Trophoblast cell (in vitro differentiated cells and primary cell): ENCODE measurements at regions not wholly inside any gene's neighbourhood (a gene's known extent, or its start where the extent isn't known, plus 50 kb on each side); places are given as distances from the start of the nearest gene placed in this dataset.

Experiments
- DNase-seq, 2 donors: peaks; one replicate each; pipeline ENCODE4 v3.0.0-alpha.2; 2016
- H2AFZ ChIP-seq: 2 replicates; pipeline ENCODE4 v1.6.1; 2013; ENCODE audit warnings: low read length, moderate library complexity, mild to moderate bottlenecking; ENCODE audit not compliant: insufficient read depth, poor library complexity
- H2AK5ac ChIP-seq: 2 replicates; pipeline ENCODE4 v1.6.1; 2013; ENCODE audit warnings: mild to moderate bottlenecking, low read length
- H2BK120ac ChIP-seq: 2 replicates; pipeline ENCODE4 v1.6.1; 2013; ENCODE audit warnings: low read length, mild to moderate bottlenecking, moderate library complexity; ENCODE audit not compliant: insufficient read depth, poor library complexity
- H2BK12ac ChIP-seq: 2 replicates; pipeline ENCODE4 v1.6.1; 2013; ENCODE audit warnings: mild to moderate bottlenecking, low read length, moderate library complexity
- H2BK5ac ChIP-seq: 2 replicates; pipeline ENCODE4 v1.6.1; 2013; ENCODE audit warnings: low read length, low read depth, moderate library complexity, mild to moderate bottlenecking; ENCODE audit not compliant: poor library complexity
- H3K14ac ChIP-seq: 2 replicates; pipeline ENCODE4 v1.6.1; 2013; ENCODE audit warnings: mild to moderate bottlenecking, low read length
- H3K18ac ChIP-seq: 2 replicates; pipeline ENCODE4 v1.6.1; 2013; ENCODE audit warnings: mild to moderate bottlenecking, low read length
- H3K23ac ChIP-seq: 2 replicates; pipeline ENCODE4 v1.6.1; 2013; ENCODE audit warnings: low read length
- H3K27ac ChIP-seq: 2 replicates; pipeline ENCODE4 v1.5.1; 2013; ENCODE audit warnings: low read depth, mild to moderate bottlenecking, inconsistent platforms, low read length, moderate library complexity
- H3K27me3 ChIP-seq: 2 replicates; pipeline ENCODE4 v1.6.1; 2013; ENCODE audit warnings: inconsistent platforms, mild to moderate bottlenecking, low read length, moderate library complexity; ENCODE audit not compliant: insufficient read depth
- H3K36me3 ChIP-seq, 2 experiments: 1 replicate in 1 of 2; 2 replicates in 1 of 2; pipeline ENCODE4 v1.6.1; 2013; ENCODE audit warnings: low read length in 2 of 2, mild to moderate bottlenecking in 2 of 2, moderate library complexity in 1 of 2; ENCODE audit not compliant: insufficient read depth in 2 of 2, control insufficient read depth in 1 of 2
- H3K4ac ChIP-seq: 2 replicates; pipeline ENCODE4 v1.6.1; 2013; ENCODE audit warnings: low read depth, mild to moderate bottlenecking, low read length, moderate library complexity
- H3K4me1 ChIP-seq, 2 experiments: 1 replicate in 1 of 2; 2 replicates in 1 of 2; pipeline ENCODE4 v1.6.1; 2013; ENCODE audit warnings: low read length in 2 of 2, mild to moderate bottlenecking in 2 of 2, moderate library complexity in 1 of 2; ENCODE audit not compliant: insufficient read depth in 2 of 2, control insufficient read depth in 1 of 2
- H3K4me2 ChIP-seq: 2 replicates; pipeline ENCODE4 v1.6.1; 2013; ENCODE audit warnings: inconsistent platforms, mild to moderate bottlenecking, low read length, moderate library complexity
- H3K4me3 ChIP-seq: 2 replicates; pipeline ENCODE4 v1.5.1; 2013; ENCODE audit warnings: mild to moderate bottlenecking, low read depth, low read length, inconsistent platforms
- H3K79me1 ChIP-seq: one replicate; pipeline ENCODE4 v1.6.1; 2013; ENCODE audit warnings: low read length
- H3K79me2 ChIP-seq: 2 replicates; pipeline ENCODE4 v1.6.1; 2013; ENCODE audit warnings: low read length, mild to moderate bottlenecking; ENCODE audit not compliant: control insufficient read depth, insufficient read depth, poor library complexity
- H3K9ac ChIP-seq: 2 replicates; pipeline ENCODE4 v1.6.1; 2013; ENCODE audit warnings: mild to moderate bottlenecking, low read length
- H3K9me3 ChIP-seq: 2 replicates; pipeline ENCODE4 v1.6.1; 2013; ENCODE audit warnings: low read depth, mild to moderate bottlenecking, control low read depth, inconsistent platforms, low read length; ENCODE audit not compliant: insufficient read depth
- H4K12ac ChIP-seq: 2 replicates; pipeline ENCODE4 v1.6.1; 2013; ENCODE audit warnings: low read depth, mild to moderate bottlenecking, low read length, moderate library complexity
- H4K8ac ChIP-seq: 2 replicates; pipeline ENCODE4 v1.6.1; 2013; ENCODE audit warnings: low read depth, mild to moderate bottlenecking, low read length, moderate library complexity
- H4K91ac ChIP-seq: one replicate; pipeline ENCODE4 v1.6.1; 2013; ENCODE audit warnings: low read depth, mild to moderate bottlenecking, low read length, moderate library complexity
- WGBS: extraction: QIAGEN DNeasy Blood & Tissue Kit; methylation state at CpG from one replicate; pipeline ENCODE4 v1.1.7; 2013; ENCODE audit warnings: missing lambda C conversion rate; ENCODE audit not compliant: insufficient read length, insufficient coverage; ENCODE audit errors: extremely low coverage; 5-methylcytosine and 5-hydroxymethylcytosine counted together

DNA sequence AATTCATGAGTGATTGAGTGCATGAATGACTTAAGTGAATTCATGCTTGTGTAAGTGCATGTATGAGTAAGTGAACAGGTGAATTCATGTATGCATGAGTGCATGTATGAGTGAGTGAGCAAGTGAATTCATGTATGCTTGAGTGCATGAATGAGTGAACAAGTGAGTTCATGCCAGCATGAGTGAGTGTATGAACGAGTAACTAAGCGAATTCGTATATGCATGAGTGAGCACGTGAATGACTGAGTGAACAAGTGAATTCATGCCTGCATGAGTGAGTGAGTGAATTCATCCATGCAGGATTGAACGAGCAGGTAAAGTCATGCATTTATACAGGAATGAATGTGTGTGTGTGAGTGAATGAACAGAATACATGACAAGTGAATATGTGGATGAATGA is 278.5 kb upstream of the USP9Y start:
- H3K27me3 ChIP-seq, result no peaks in the 10 kb centered on the region
- H3K79me1 ChIP-seq, result no peaks in the 10 kb centered on the region
- no peak overlapping the region for H4K91ac ChIP-seq
- no peak overlapping the region for H2AK5ac ChIP-seq
- H4K8ac ChIP-seq, result no peak overlapping the region
- H3K4me1 ChIP-seq, result no peaks in the 10 kb centered on the region
- H3K14ac ChIP-seq, result no peak overlapping the region
- no peak overlapping the region for H2BK12ac ChIP-seq
- no peak overlapping the region for H4K12ac ChIP-seq
- H2BK120ac ChIP-seq, result no peak overlapping the region
- DNase-seq, result no peak
- no peaks in the 10 kb centered on the region for H3K79me2 ChIP-seq
- H3K9me3 ChIP-seq, result peaks cover 1% of the 10 kb centered on the region
- WGBS, result no CpG with 5 or more reads among the region's 5 CpGs
- no peak overlapping the region for H3K27ac ChIP-seq
- H3K4me2 ChIP-seq, result no peak overlapping the region
- no peak overlapping the region for H3K4ac ChIP-seq
- H2BK5ac ChIP-seq, result no peak overlapping the region
- H3K36me3 ChIP-seq, result no peaks in the 10 kb centered on the region
- H2AFZ ChIP-seq, result no peak overlapping the region
- no peak overlapping the region for H3K4me3 ChIP-seq
- H3K9ac ChIP-seq, result no peak overlapping the region
- no peak overlapping the region for H3K23ac ChIP-seq
- no peak overlapping the region for H3K18ac ChIP-seq

DNA sequence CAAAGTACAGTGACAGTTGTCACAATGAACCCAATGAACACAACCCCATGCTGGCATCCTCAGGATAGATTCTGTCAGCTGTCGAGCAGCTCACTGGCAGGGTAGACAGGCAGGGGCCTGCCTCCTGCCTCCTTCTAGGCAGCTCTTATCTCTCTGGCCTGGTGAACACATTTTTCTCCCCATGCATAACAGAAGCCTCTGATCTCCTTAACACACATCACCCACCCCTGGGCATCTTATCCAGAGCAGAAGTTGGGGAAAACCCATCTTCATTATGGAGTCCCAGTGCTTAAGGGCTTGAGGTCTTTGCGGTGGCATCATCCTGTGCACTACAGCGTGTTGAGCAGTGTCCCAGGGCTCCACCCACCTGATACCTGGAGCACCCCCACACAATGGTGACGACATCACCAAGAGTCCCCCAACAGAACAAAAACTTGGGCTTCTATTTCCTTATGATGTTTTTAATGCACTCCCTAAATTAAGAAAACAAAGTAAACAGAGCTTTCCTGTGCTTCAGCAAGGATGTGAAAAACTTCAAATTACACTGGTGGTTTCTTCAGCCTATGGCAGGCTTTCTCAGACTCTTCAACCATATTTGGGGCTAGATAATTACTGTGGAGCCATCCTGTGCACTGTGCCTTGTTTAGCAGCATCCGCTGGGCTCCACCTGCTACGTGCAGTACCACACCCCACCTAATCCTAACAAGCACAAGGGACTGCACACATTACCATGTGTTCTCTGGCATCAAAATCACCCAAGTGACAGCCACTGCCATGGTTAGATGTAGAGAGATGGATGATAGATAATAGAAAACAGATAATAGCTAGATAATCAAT is 277.4 kb upstream of the USP9Y start:
- Histone ChIP-seq H3K27me3 (no peaks in the 10 kb centered on the region), H2BK12ac (no peak overlapping the region), H3K79me1 (no peaks in the 10 kb centered on the region), H3K36me3 (no peaks in the 10 kb centered on the region), H2AFZ (no peak overlapping the region), H4K91ac (no peak overlapping the region), H3K9me3 (peaks cover 1% of the 10 kb centered on the region), H2BK5ac (no peak overlapping the region), H2AK5ac (no peak overlapping the region), H3K79me2 (no peaks in the 10 kb centered on the region), H4K8ac (no peak overlapping the region), H3K23ac (no peak overlapping the region), H3K14ac (no peak overlapping the region), H2BK120ac (no peak overlapping the region), H3K18ac (no peak overlapping the region), H3K4me2 (no peak overlapping the region), H3K9ac (no peak overlapping the region), H3K27ac (no peak overlapping the region), H4K12ac (no peak overlapping the region), H3K4me3 (no peak overlapping the region), H3K4me1 (no peaks in the 10 kb centered on the region), H3K4ac (no peak overlapping the region)
- no peak for DNase-seq
- WGBS, result no CpG with 5 or more reads among the region's 6 CpGs

DNA sequence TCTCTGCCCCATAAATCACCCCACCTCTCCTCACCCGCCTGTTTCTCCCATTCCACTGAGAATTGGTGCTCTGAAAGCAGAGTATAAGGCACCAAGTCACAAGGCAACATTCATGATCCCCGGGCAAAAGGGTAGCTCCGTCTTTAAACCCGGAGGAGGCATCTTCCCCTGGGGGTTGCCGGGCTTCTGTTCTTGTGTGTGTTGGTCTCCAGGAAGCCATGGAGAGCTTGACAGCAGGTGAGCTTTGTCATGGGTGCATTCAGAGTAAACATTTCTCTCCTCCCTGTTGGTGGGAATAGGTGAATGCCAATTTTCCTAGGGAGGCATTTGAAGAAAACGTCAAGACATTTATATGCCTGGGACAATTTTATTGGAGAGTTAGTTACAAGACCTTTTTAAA is 275.5 kb upstream of the USP9Y start:
- no peak overlapping the region for H3K4me3 ChIP-seq
- no peak overlapping the region for H4K91ac ChIP-seq
- H3K9me3 ChIP-seq, result peaks cover 1% of the 10 kb centered on the region
- no peak overlapping the region for H3K4ac ChIP-seq
- H2AFZ ChIP-seq, result no peak overlapping the region
- no peak overlapping the region for H3K23ac ChIP-seq
- H3K79me1 ChIP-seq, result no peaks in the 10 kb centered on the region
- no peak overlapping the region for H3K9ac ChIP-seq
- no peak overlapping the region for H2BK120ac ChIP-seq
- no CpG with 5 or more reads among the region's 6 CpGs for WGBS
- no peak overlapping the region for H3K14ac ChIP-seq
- H3K4me2 ChIP-seq, result no peak overlapping the region
- H3K27me3 ChIP-seq, result no peaks in the 10 kb centered on the region
- no peak overlapping the region for H3K18ac ChIP-seq
- H2BK5ac ChIP-seq, result no peak overlapping the region
- no peak overlapping the region for H2AK5ac ChIP-seq
- no peak overlapping the region for H4K12ac ChIP-seq
- no peaks in the 10 kb centered on the region for H3K36me3 ChIP-seq
- no peak overlapping the region for H4K8ac ChIP-seq
- H3K79me2 ChIP-seq, result no peaks in the 10 kb centered on the region
- no peak for DNase-seq
- H2BK12ac ChIP-seq, result no peak overlapping the region
- no peak overlapping the region for H3K27ac ChIP-seq
- H3K4me1 ChIP-seq, result no peaks in the 10 kb centered on the region

DNA sequence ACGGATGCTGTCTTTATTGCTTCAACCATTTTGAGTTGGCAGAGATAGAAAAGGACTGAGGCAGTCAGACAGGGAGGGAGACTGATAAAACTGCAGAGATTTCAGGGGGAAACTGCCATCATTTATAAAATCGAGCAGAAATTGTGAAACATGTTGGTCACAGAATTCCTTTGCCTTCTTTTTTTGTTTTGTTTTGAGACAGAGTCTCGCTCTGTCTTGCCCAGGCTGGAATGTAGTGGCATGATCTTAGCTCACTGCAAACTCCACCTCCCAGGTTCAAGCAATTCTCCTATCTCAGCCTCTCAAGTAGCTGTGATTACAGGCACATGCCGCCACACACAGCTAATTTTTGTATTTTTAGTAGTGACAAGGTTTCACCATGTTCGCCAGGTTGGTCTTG is 273.7 kb upstream of the USP9Y start:
- Histone ChIP-seq H3K23ac (no peak overlapping the region), H2AFZ (no peak overlapping the region)

More for the DNA sequence above, 273.7 kb upstream of the USP9Y start:
- Histone ChIP-seq H4K12ac (no peak overlapping the region), H3K36me3 (no peaks in the 10 kb centered on the region), H2AK5ac (no peak overlapping the region), H2BK5ac (no peak overlapping the region), H3K9ac (no peak overlapping the region), H3K14ac (no peak overlapping the region), H3K4ac (no peak overlapping the region), H3K4me1 (no peaks in the 10 kb centered on the region), H3K79me1 (no peaks in the 10 kb centered on the region), H3K4me3 (no peak overlapping the region), H3K9me3 (peaks cover 1% of the 10 kb centered on the region), H4K91ac (no peak overlapping the region), H2BK12ac (no peak overlapping the region), H2BK120ac (no peak overlapping the region), H3K4me2 (no peak overlapping the region), H3K18ac (no peak overlapping the region), H3K79me2 (no peaks in the 10 kb centered on the region), H3K27me3 (no peaks in the 10 kb centered on the region), H4K8ac (no peak overlapping the region), H3K27ac (no peak overlapping the region)
- no CpG with 5 or more reads among the region's 5 CpGs for WGBS
- no peak for DNase-seq
